Transverse colon (tissue), 4 donors: ENCODE measurements at regions not wholly inside any gene's neighbourhood (a gene's known extent, or its start where the extent isn't known, plus 50 kb on each side); places are given as distances from the start of the nearest gene placed in this dataset.
"Not testable (repeated sequence)": the region's sequence is repeated elsewhere in the genome, so short reads cannot be mapped to it uniquely, and the experiment has no call there.

Source experiments
- DNase-seq: peaks from one replicate; pipeline ENCODE4 v3.0.0-alpha.2; 2019
- H3K27ac ChIP-seq, 4 donors: fragments of 200-600 bp; sonication (generic); 2 replicates each; pipeline ENCODE4 v1.5.1; 2016 to 2018; ENCODE audit warnings: inconsistent platforms in 4 of 4
- H3K27me3 ChIP-seq: fragments of 200-600 bp; sonication (generic); 2 replicates; pipeline ENCODE4 v1.5.1; 2017; ENCODE audit warnings: inconsistent platforms
- H3K36me3 ChIP-seq, 4 donors: fragments of 200-600 bp; sonication (generic); 2 replicates each; pipeline ENCODE4 v1.5.1; 2017 to 2019; ENCODE audit warnings: inconsistent platforms in 4 of 4
- H3K4me1 ChIP-seq, 4 donors: fragments of 200-600 bp; sonication (generic); 2 replicates each; pipeline ENCODE4 v1.5.1; 2017 to 2020; ENCODE audit warnings: inconsistent platforms in 4 of 4
- H3K4me3 ChIP-seq, 4 donors: fragments of 200-600 bp; sonication (generic); 1 replicate in 1 of 4; 2 replicates in 3 of 4; pipeline versions ENCODE4 v1.5.1 to v1.6.1; 2017 to 2019; ENCODE audit warnings: inconsistent platforms in 4 of 4
- H3K9me3 ChIP-seq, 2 donors: fragments of 200-600 bp; sonication (generic); 2 replicates each; pipeline ENCODE4 v1.5.1; 2017 to 2019; ENCODE audit warnings: inconsistent platforms in 2 of 2
- EP300 ChIP-seq: sonication (generic); formaldehyde crosslinking; IDR thresholded peaks from one replicate; pipeline ENCODE4 v1.6.1; 2017; ENCODE audit warnings: antibody characterized with exemption, low read depth
- POLR2A ChIP-seq: fragments of 450-650 bp; IDR thresholded peaks from one replicate; pipeline ENCODE4 v1.6.1; 2016; ENCODE audit warnings: antibody characterized with exemption, mild to moderate bottlenecking, moderate library complexity
- POLR2AphosphoS5 ChIP-seq, 3 donors: sonication (generic); formaldehyde crosslinking; IDR thresholded peaks; one replicate each; pipeline ENCODE4 v1.6.1; 2016; ENCODE audit warnings: antibody characterized with exemption in 3 of 3
- WGBS, 2 donors: methylation state at CpG; one replicate each; pipeline ENCODE4 v1.1.5; 2018; ENCODE audit warnings: low coverage in 1 of 2; 5-methylcytosine and 5-hydroxymethylcytosine counted together
- in situ Hi-C, 4 donors: fragments of 200-750 bp; cut with MboI; loops; one replicate each; pipeline versions ENCODE4 v1.15.0 to v1.15.1; 2017; ENCODE audit warnings: low sequenced_read_pairs in 3 of 4, low pct_ligation_motif_present in 1 of 4, low pct_unique_long_range_greater_than_20kb in 1 of 4
- intact Hi-C: fragments of 100-400 bp; cut with DNase I; formaldehyde crosslinking; loops from one replicate; pipeline ENCODE4 v1.15.1; 2023; ENCODE audit warnings: low total_unique reads
- TF ChIP-seq, protein P1 (sequence below), 5 experiments: fragments of 200-600 bp in 3 of 5; fragments of 450-650 bp in 2 of 5; sonication (generic) in 3 of 5; IDR thresholded peaks; 1 replicate in 2 of 5; 2 replicates in 3 of 5; pipeline ENCODE4 v1.5.1; 2016 to 2017; ENCODE audit warnings: antibody characterized with exemption in 5 of 5, inconsistent platforms in 3 of 5, mild to moderate bottlenecking in 2 of 5, moderate library complexity in 1 of 5

DNA sequence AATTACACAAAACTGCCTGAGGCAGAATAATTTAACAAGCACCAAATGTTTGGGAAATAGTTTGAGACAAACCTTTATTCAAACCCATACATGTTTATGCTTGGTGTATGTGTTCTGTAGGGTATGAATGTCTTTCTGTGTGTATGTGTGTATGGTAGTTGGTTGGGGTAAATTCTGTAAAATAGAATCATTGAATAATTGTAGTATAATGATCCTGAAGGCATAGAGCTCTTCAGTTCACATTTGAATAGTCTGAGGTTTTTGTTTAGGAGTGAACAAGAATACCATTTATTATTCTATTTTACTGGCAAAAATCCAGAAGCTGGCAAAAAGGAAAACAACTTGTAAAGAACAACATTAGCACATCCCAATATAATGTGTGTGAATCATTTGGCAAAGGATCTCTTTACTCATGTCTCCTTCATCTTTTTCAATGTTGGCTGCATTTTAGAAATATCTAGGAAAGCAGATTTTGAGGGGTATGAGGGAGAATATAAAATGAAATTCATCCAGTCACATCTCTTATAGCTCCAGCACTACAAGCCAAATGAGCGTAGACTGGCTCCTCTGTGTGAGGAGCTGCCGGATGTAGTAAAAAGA, 70.4 kb upstream of the XIST start:
- Histone ChIP-seq H3K9me3 (no peaks in the 10 kb centered on the region), H3K36me3 (no peaks in the 10 kb centered on the region), H3K27ac (no peak overlapping the region), H3K4me3 (no peak overlapping the region), H3K27me3 (no peaks in the 10 kb centered on the region), H3K4me1 (no peaks in the 10 kb centered on the region)
- no peak for DNase-seq
- in situ Hi-C loops, result no loop called here
- intact Hi-C loops, result no loop called here
- TF ChIP-seq EP300, result no peak
- no peak for TF ChIP-seq POLR2A
- TF ChIP-seq, protein P1, sequence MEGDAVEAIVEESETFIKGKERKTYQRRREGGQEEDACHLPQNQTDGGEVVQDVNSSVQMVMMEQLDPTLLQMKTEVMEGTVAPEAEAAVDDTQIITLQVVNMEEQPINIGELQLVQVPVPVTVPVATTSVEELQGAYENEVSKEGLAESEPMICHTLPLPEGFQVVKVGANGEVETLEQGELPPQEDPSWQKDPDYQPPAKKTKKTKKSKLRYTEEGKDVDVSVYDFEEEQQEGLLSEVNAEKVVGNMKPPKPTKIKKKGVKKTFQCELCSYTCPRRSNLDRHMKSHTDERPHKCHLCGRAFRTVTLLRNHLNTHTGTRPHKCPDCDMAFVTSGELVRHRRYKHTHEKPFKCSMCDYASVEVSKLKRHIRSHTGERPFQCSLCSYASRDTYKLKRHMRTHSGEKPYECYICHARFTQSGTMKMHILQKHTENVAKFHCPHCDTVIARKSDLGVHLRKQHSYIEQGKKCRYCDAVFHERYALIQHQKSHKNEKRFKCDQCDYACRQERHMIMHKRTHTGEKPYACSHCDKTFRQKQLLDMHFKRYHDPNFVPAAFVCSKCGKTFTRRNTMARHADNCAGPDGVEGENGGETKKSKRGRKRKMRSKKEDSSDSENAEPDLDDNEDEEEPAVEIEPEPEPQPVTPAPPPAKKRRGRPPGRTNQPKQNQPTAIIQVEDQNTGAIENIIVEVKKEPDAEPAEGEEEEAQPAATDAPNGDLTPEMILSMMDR (IDR thresholded peaks at IDR 0.05), result no peak
- TF ChIP-seq POLR2AphosphoS5 (IDR thresholded peaks at IDR 0.05), result no peak
- WGBS, 2 donors, result 59 to 63% methylated on average over 2 of the region's 2 CpGs

DNA sequence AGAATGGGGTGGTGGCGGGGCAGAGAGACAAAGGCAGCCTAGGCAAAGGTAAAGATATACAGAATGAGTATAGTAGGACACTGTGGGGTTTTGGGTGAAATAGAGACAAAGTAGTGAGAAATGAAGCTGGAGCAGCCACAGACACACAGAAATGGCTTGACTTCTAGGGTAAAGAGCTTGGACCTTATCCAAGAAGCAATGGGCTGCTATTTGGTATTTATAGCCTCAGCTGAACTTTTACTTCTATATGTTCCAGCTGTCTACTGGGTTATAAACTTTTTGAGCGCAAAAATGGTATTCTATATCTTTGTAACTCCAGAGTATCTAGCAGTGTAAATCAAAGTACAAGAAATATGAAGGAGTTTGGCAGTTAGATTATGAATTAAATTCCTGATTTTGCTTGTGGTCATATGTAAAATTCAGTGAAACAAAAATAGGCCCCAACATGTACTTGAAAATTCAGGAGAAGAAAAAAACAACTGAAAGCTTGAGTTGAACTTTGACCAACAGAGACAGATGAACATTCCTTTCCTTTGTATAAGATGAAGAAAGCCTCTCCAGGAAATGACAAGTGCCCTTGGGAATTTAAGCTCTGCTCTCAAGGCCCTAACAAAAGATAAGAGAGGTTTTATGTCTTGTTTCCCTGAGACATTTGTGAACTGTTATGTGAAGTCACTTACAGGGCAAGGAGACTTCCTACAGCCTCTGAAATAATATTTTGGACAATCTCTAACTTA, 64.6 kb upstream of the XIST start:
- in situ Hi-C loops, result no loop called here
- no peaks in the 10 kb centered on the region for H3K9me3 ChIP-seq

DNA sequence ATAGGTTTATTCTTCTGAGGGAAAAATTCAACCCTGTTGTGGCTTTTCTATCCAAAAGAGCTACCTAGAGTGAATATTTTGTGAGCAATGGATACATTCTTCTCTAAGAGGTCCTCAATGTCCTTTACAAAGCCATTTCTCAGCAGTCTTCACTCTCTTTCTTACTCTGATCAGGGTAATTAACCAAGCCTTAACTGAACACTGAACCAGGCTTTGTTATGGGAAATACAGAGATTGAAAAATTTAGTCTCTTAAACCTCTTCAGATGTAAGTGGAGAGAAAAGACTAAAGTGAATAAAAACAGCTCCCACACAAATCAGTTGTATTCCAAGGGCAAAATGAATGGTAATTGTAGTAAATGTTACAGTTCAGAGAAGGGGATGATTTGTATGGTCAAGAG, 64.0 kb upstream of the XIST start:
- Histone ChIP-seq H3K27ac (no peak overlapping the region), H3K4me1 (peaks cover 0 to 7% (median 1%) of the 10 kb centered on the region in 4 donors), H3K9me3 (no peaks in the 10 kb centered on the region), H3K27me3 (no peaks in the 10 kb centered on the region), H3K4me3 (no peak overlapping the region), H3K36me3 (no peaks in the 10 kb centered on the region)
- TF ChIP-seq POLR2A (no peak), EP300 (no peak), POLR2AphosphoS5 (IDR thresholded peaks at IDR 0.05) (no peak)
- TF ChIP-seq, protein P1 (IDR thresholded peaks at IDR 0.05), result no peak
- intact Hi-C loops (no loop called here), in situ Hi-C loops (no loop called here)
- DNase-seq, result no peak

More for the DNA sequence above, 64.6 kb upstream of the XIST start:
- TF ChIP-seq EP300 (no peak), POLR2A (no peak), POLR2AphosphoS5 (IDR thresholded peaks at IDR 0.05) (no peak)
- TF ChIP-seq, protein P1 (IDR thresholded peaks at IDR 0.05), result no peak
- DNase-seq, result no peak
- WGBS, 2 donors, result 33 to 71% methylated on average over 1 to 2 of the region's 2 CpGs
- Histone ChIP-seq H3K4me3 (no peak overlapping the region), H3K36me3 (no peaks in the 10 kb centered on the region), H3K4me1 (peaks cover 0 to 7% (median 1%) of the 10 kb centered on the region in 4 donors), H3K27ac (no peak overlapping the region), H3K27me3 (no peaks in the 10 kb centered on the region)
- intact Hi-C loops, result no loop called here

DNA sequence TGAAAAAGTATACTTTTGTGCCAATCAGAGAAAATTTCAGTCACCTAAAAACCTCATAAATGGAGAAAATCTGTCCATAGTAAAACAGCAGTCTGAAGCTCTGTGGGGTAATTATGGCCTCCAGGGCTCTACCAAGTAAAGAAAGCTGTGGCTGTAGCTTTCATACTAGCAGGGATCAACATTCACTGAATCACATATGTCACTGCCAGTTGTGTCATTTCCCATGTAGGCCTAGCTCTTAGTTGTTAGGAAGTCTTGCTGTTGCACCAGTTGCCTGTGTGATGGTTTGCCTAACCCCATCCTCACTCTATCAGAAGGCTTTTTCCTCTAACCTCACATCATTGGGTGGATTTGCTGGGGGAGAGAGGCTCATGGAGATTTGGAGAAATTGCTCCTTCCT, 62.3 kb upstream of the XIST start:
- H3K4me1 ChIP-seq, DNase-seq, H3K36me3 ChIP-seq, H3K9me3 ChIP-seq, H3K4me3 ChIP-seq, H3K27me3 ChIP-seq, H3K27ac ChIP-seq, intact Hi-C loops, in situ Hi-C loops: not testable (repeated sequence)

DNA sequence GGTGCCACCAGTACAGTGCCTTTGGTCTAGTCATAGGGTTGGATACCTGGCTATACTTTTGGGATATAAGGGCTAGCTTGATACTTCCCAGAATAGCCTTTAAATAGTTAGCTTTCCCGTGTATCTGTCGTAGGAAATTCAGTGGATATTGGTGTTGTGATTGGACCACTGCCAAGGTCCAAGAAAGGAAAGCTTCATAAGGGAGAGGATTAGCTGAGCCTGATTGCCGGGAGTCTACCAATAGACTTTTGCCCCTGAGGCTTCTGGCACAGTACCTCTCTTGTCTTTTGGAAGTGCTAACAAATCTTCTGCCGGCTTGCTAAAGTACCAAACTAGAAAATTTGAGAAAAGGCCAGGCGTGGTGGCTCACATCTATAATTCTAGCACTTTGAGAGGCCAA, 61.1 kb upstream of the XIST start:
- no peak for DNase-seq
- Histone ChIP-seq H3K9me3 (no peaks in the 10 kb centered on the region), H3K27me3 (no peaks in the 10 kb centered on the region), H3K27ac (no peak overlapping the region), H3K4me1 (peaks cover 0 to 7% (median 1%) of the 10 kb centered on the region in 4 donors), H3K4me3 (no peak overlapping the region), H3K36me3 (no peaks in the 10 kb centered on the region)
- TF ChIP-seq, protein P1 (IDR thresholded peaks at IDR 0.05), result no peak
- TF ChIP-seq POLR2A, result no peak
- no peak for TF ChIP-seq POLR2AphosphoS5 (IDR thresholded peaks at IDR 0.05)
- no peak for TF ChIP-seq EP300
- in situ Hi-C loops (no loop called here), intact Hi-C loops (no loop called here)
- WGBS, 2 donors, result 43% methylated on average over 5 of the region's 5 CpGs; no CpG with 5 or more reads in 1 of the 2 donors

DNA sequence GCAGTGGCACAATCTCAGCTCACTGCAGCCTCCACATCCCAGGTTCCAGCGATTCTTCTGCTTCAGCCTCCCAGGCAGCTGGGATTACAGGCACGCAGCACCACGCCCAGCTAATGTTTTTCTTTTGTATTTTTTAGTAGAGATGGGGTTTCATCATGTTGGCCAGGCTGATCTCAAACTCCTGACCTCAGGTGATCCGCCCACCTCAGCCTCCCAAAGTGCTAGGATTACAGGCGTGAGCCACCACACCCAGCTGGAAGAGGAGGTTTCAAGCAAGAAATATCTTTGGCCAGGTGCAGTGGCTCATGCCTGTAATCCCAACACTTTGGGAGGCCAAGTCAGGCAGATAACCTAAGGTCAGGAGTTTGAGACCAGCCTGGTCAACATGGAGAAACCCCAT, 59.4 kb upstream of the XIST start:
- H3K27me3 ChIP-seq, intact Hi-C loops, in situ Hi-C loops, H3K4me1 ChIP-seq, H3K9me3 ChIP-seq, H3K36me3 ChIP-seq, DNase-seq, H3K27ac ChIP-seq, H3K4me3 ChIP-seq: not testable (repeated sequence)
- WGBS, 2 donors, result 85% methylated on average over 5 of the region's 5 CpGs; no CpG with 5 or more reads in 1 of the 2 donors
